Tibial artery (tissue), 4 donors: ENCODE measurements at regions not wholly inside any gene's neighbourhood (a gene's known extent, or its start where the extent isn't known, plus 50 kb on each side); places are given as distances from the start of the nearest gene placed in this dataset.
"Not testable (repeated sequence)": the region's sequence is repeated elsewhere in the genome, so short reads cannot be mapped to it uniquely, and the experiment has no call there.

ENCODE experiments used
- DNase-seq, 2 donors: peaks; one replicate each; pipeline ENCODE4 v3.0.0-alpha.2; 2019
- H3K27ac ChIP-seq, 2 donors: fragments of 200-600 bp; sonication (generic) in 1 of 2; 1 replicate in 1 of 2; 2 replicates in 1 of 2; pipeline ENCODE4 v1.5.1; 2018 to 2019; ENCODE audit warnings: mild to moderate bottlenecking in 1 of 2
- H3K27me3 ChIP-seq, 2 donors: fragments of 200-600 bp; sonication (generic) in 1 of 2; one replicate each; pipeline versions ENCODE4 v1.5.1 to v1.6.0; 2016 to 2019
- H3K36me3 ChIP-seq, 3 donors: fragments of 200-600 bp; sonication (generic) in 2 of 3; one replicate each; pipeline ENCODE4 v1.5.1; 2016 to 2019; ENCODE audit warnings: mild to moderate bottlenecking in 2 of 3
- H3K4me1 ChIP-seq, 4 donors: fragments of 200-600 bp; sonication (generic) in 2 of 4; 1 replicate in 3 of 4; 2 replicates in 1 of 4; pipeline ENCODE4 v1.5.1; 2016 to 2019
- H3K4me3 ChIP-seq, 2 donors: fragments of 200-600 bp; sonication (generic) in 1 of 2; 1 replicate in 1 of 2; 2 replicates in 1 of 2; pipeline ENCODE4 v1.5.1; 2018 to 2019; ENCODE audit warnings: mild to moderate bottlenecking in 2 of 2
- H3K9me3 ChIP-seq, 3 donors: fragments of 200-600 bp; sonication (generic) in 1 of 3; one replicate each; pipeline ENCODE4 v1.5.1; 2016 to 2019
- intact Hi-C: fragments of 100-400 bp; cut with DNase I; formaldehyde crosslinking; loops from one replicate; pipeline ENCODE4 v1.15.0; 2023; ENCODE audit warnings: low total_unique reads
- TF ChIP-seq, protein P1 (sequence below), 2 experiments: fragments of 200-600 bp in 1 of 2; fragments of 450-650 bp in 1 of 2; IDR thresholded peaks; one replicate each; pipeline ENCODE4 v1.5.1; 2017 to 2019; ENCODE audit warnings: antibody characterized with exemption in 2 of 2, mild to moderate bottlenecking in 1 of 2, moderate library complexity in 1 of 2

- no peaks in the 10 kb centered on the region for H3K27me3 ChIP-seq
- TF ChIP-seq, protein P1, sequence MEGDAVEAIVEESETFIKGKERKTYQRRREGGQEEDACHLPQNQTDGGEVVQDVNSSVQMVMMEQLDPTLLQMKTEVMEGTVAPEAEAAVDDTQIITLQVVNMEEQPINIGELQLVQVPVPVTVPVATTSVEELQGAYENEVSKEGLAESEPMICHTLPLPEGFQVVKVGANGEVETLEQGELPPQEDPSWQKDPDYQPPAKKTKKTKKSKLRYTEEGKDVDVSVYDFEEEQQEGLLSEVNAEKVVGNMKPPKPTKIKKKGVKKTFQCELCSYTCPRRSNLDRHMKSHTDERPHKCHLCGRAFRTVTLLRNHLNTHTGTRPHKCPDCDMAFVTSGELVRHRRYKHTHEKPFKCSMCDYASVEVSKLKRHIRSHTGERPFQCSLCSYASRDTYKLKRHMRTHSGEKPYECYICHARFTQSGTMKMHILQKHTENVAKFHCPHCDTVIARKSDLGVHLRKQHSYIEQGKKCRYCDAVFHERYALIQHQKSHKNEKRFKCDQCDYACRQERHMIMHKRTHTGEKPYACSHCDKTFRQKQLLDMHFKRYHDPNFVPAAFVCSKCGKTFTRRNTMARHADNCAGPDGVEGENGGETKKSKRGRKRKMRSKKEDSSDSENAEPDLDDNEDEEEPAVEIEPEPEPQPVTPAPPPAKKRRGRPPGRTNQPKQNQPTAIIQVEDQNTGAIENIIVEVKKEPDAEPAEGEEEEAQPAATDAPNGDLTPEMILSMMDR (IDR thresholded peaks at IDR 0.05): peak in 1 of 2 experiments; percentile 63
- H3K4me3 ChIP-seq: peak overlapping the region in 1 of 2 donors; percentile 18
- H3K4me1 ChIP-seq: peaks cover 0 to 5% (median 2%) of the 10 kb centered on the region in 4 donors
- H3K27ac ChIP-seq: no peak overlapping the region
- no peaks in the 10 kb centered on the region for H3K36me3 ChIP-seq
- intact Hi-C loops: no loop called here
- no peaks in the 10 kb centered on the region for H3K9me3 ChIP-seq
- DNase-seq: peak in 1 of 2 donors; percentile 80
These were observed 338.3 kb downstream of the EMP1 start for GRCh38 chr12:13534645-13535398.

DNA sequence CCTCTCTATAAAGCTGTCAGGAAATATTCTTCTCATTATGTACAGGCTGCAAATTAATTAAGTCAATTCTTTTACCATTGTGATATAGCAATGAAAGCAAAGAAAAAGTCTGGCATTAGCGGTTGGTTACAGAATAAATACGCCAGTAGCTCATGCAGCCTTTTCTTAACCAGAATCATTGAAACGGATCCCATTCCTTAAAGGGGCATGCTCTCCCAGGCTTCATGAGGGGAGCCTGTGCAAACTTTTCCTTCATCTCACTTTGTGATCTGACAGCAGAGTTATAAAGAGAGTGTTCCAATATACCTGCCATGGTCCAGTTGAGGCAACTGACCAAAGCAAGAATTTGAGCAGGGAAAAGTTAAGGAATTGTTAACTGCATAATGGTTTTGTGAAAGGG is 337.7 kb downstream of the EMP1 start:
- Histone ChIP-seq H3K4me3 (no peak overlapping the region), H3K4me1 (peaks cover 0 to 5% (median 2%) of the 10 kb centered on the region in 4 donors), H3K36me3 (no peaks in the 10 kb centered on the region), H3K27me3 (no peaks in the 10 kb centered on the region), H3K9me3 (no peaks in the 10 kb centered on the region), H3K27ac (no peak overlapping the region)
- intact Hi-C loops: no loop called here
- TF ChIP-seq, protein P1 (IDR thresholded peaks at IDR 0.05): no peak
- no peak for DNase-seq

- H3K4me3 ChIP-seq: no peak overlapping the region
- H3K36me3 ChIP-seq: no peaks in the 10 kb centered on the region
- DNase-seq: no peak
- no peaks in the 10 kb centered on the region for H3K27me3 ChIP-seq
- TF ChIP-seq, protein P1 (IDR thresholded peaks at IDR 0.05): no peak
- H3K27ac ChIP-seq: no peak overlapping the region
- intact Hi-C loops: no loop called here
- H3K4me1 ChIP-seq: peaks cover 0 to 5% (median 2%) of the 10 kb centered on the region in 4 donors
- H3K9me3 ChIP-seq: no peaks in the 10 kb centered on the region
These were observed 334.4 kb downstream of the EMP1 start for GRCh38 chr12:13530966-13531365.

- H3K9me3 ChIP-seq, H3K27me3 ChIP-seq, H3K27ac ChIP-seq, H3K4me1 ChIP-seq, H3K36me3 ChIP-seq, H3K4me3 ChIP-seq, DNase-seq, intact Hi-C loops: not testable (repeated sequence)
These were observed 329.8 kb downstream of the EMP1 start for GRCh38 chr12:13526185-13526921.

DNA sequence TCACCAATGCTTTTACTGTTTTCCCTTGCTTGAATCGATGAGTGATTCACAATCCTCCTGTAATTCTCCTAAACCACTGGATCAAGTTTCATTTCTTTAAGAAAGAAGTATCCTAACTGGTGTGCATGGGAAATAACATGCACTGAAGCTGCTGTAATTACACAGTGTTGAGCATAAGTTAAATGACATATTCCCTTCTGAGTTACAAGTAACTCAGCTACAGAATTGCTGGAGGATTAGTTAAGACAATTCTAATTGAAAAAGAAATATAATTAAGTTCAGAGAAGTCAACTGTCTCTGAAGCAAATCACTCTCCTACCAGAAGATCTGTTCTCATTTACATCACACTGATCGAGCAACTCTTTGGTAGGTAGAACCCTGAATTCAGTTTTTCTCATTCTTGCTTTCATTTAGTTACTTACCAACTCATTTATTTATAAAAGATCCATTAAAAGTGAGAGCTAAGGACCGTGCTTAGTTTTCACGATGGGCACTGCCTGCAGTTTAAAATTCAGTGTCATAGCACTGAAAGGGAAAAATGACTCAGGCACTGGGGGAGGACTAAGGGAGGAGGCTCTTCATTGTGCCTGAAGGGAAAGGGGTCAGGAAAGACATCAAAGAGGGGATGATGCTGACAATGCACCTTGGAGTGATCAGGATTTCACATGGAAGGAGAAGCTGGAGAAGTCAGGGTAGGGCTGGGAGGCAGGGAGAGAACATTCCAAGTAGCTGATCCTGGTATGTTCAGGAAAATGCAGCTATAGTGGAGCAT is 327.2 kb downstream of the EMP1 start:
- Histone ChIP-seq H3K9me3 (peaks cover 0 to 4% (median 0%) of the 10 kb centered on the region in 3 donors), H3K27me3 (no peaks in the 10 kb centered on the region), H3K27ac (no peak overlapping the region), H3K36me3 (no peaks in the 10 kb centered on the region), H3K4me3 (no peak overlapping the region), H3K4me1 (no peaks in the 10 kb centered on the region)
- intact Hi-C loops: no loop called here
- TF ChIP-seq, protein P1 (IDR thresholded peaks at IDR 0.05): no peak
- DNase-seq: no peak

DNA sequence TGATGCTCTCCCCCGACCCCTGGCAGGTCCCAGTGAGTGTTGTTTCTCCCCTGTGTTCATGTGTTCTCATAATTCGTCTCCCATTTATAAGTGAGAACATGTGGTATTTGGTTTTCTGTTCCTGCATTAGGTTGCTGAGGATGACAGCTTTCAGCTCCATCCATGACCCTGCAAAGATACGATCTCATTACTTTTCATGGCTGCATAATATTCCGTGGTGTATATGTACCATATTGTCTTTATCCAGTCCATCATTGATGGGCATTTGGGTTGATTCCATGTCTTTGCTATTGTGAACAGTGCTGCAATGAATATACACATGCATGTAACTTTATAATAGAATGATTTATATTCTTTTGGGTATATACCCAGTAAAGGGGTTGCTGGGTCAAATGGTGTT is 321.5 kb downstream of the EMP1 start:
- H3K9me3 ChIP-seq, intact Hi-C loops, DNase-seq, H3K4me1 ChIP-seq, H3K4me3 ChIP-seq, H3K27me3 ChIP-seq, H3K27ac ChIP-seq, H3K36me3 ChIP-seq: not testable (repeated sequence)
